Activated naive CD4-positive, alpha-beta T cell treated with anti-CD3 and anti-CD28 coated beads for 36 hours (primary cell): ENCODE measurements at regions not wholly inside any gene's neighbourhood (a gene's known extent, or its start where the extent isn't known, plus 50 kb on each side); places are given as distances from the start of the nearest gene placed in this dataset.
"Not testable (repeated sequence)": the region's sequence is repeated elsewhere in the genome, so short reads cannot be mapped to it uniquely, and the experiment has no call there.

Experiments
- CTCF ChIA-PET: fragments of 350-600 bp; sonication (Branson Sonifier 250); formaldehyde crosslinking; loops from one replicate; lab custom pipeline; 2021; ENCODE audit warnings: antibody characterized with exemption; lab: Charles Lee
- DNase-seq: peaks from one replicate; pipeline ENCODE4 v3.0.0-alpha.2; 2020
- H3K27ac Mint-ChIP-seq: one replicate; pipeline ENCODE4 v1.8.0; 2021; ENCODE audit warnings: mild to moderate bottlenecking, mixed read lengths
- H3K27me3 Mint-ChIP-seq: one replicate; pipeline ENCODE4 v1.8.0; 2021; ENCODE audit warnings: low read depth, mixed read lengths
- H3K36me3 Mint-ChIP-seq: one replicate; pipeline ENCODE4 v1.8.0; 2021; ENCODE audit warnings: low read depth, mixed read lengths
- H3K4me1 Mint-ChIP-seq: one replicate; pipeline ENCODE4 v1.8.0; 2021; ENCODE audit warnings: low read depth, mixed read lengths
- H3K4me3 Mint-ChIP-seq: one replicate; pipeline ENCODE4 v1.8.0; 2021; ENCODE audit warnings: mild to moderate bottlenecking, moderate library complexity, mixed read lengths
- H3K9me3 Mint-ChIP-seq: one replicate; pipeline ENCODE4 v1.8.0; 2021; ENCODE audit warnings: mixed read lengths
- intact Hi-C: fragments of 100-400 bp; cut with micrococcal nuclease; formaldehyde crosslinking; loops from one replicate; pipeline ENCODE4 v1.15.1; 2023

- intact Hi-C loops: no loop called here
- CTCF ChIA-PET: no interaction called here
- H3K27ac Mint-ChIP-seq: no peak overlapping the region
- no peaks in the 10 kb centered on the region for H3K36me3 Mint-ChIP-seq
- H3K4me3 Mint-ChIP-seq: no peak overlapping the region
- H3K27me3 Mint-ChIP-seq: no peaks in the 10 kb centered on the region
- no peak for DNase-seq
- H3K9me3 Mint-ChIP-seq: no peaks in the 10 kb centered on the region
- peaks cover 13% of the 10 kb centered on the region for H3K4me1 Mint-ChIP-seq
Observed at GRCh38 chr1:91122106-91122717, 100.4 kb upstream of the ZNF644 start.

GRCh38 chr1:91121366-91121765 is 99.5 kb upstream of the ZNF644 start:
- intact Hi-C loops: no loop called here
- no peak overlapping the region for H3K27ac Mint-ChIP-seq
- DNase-seq: no peak
- H3K4me3 Mint-ChIP-seq: no peak overlapping the region
- peaks cover 15% of the 10 kb centered on the region for H3K4me1 Mint-ChIP-seq
- CTCF ChIA-PET: no interaction called here
- no peaks in the 10 kb centered on the region for H3K36me3 Mint-ChIP-seq
- no peaks in the 10 kb centered on the region for H3K27me3 Mint-ChIP-seq
- no peaks in the 10 kb centered on the region for H3K9me3 Mint-ChIP-seq

- Mint-ChIP-seq H3K27ac (no peak overlapping the region), H3K27me3 (no peaks in the 10 kb centered on the region), H3K4me3 (no peak overlapping the region), H3K4me1 (peaks cover 15% of the 10 kb centered on the region), H3K9me3 (no peaks in the 10 kb centered on the region), H3K36me3 (no peaks in the 10 kb centered on the region)
- intact Hi-C loops: no loop called here
- DNase-seq: no peak
- CTCF ChIA-PET: interaction anchor here (1.0 kb wide), 1 partner anchor 45 kb away, joined by 3 read pairs; no protein-coding TSS in a partner anchor
Observed at GRCh38 chr1:91120936-91121335, 99.1 kb upstream of the ZNF644 start.

GRCh38 chr1:91120421-91120820 is 98.6 kb upstream of the ZNF644 start:
- no peak overlapping the region for H3K27ac Mint-ChIP-seq
- H3K36me3 Mint-ChIP-seq: no peaks in the 10 kb centered on the region
- CTCF ChIA-PET: interaction anchor here (1.0 kb wide), 1 partner anchor 46 kb away, joined by 3 read pairs; no protein-coding TSS in a partner anchor
- no peaks in the 10 kb centered on the region for H3K9me3 Mint-ChIP-seq
- no peak overlapping the region for H3K4me3 Mint-ChIP-seq
- DNase-seq: no peak
- intact Hi-C loops: no loop called here
- peaks cover 15% of the 10 kb centered on the region for H3K4me1 Mint-ChIP-seq
- H3K27me3 Mint-ChIP-seq: no peaks in the 10 kb centered on the region

- CTCF ChIA-PET: no interaction called here
- H3K27ac Mint-ChIP-seq: no peak overlapping the region
- H3K36me3 Mint-ChIP-seq: peaks cover 2% of the 10 kb centered on the region
- H3K4me3 Mint-ChIP-seq: no peak overlapping the region
- no peak for DNase-seq
- intact Hi-C loops: no loop called here
- H3K4me1 Mint-ChIP-seq: peaks cover 9% of the 10 kb centered on the region
- H3K9me3 Mint-ChIP-seq: no peaks in the 10 kb centered on the region
- peaks cover 3% of the 10 kb centered on the region for H3K27me3 Mint-ChIP-seq
Observed at GRCh38 chr1:91104712-91105111, 82.9 kb upstream of the ZNF644 start.

GRCh38 chr1:91101328-91101727 is 79.5 kb upstream of the ZNF644 start:
- no peak for DNase-seq
- H3K27me3 Mint-ChIP-seq: peaks cover 7% of the 10 kb centered on the region
- no peak overlapping the region for H3K4me3 Mint-ChIP-seq
- no peaks in the 10 kb centered on the region for H3K9me3 Mint-ChIP-seq
- H3K36me3 Mint-ChIP-seq: no peaks in the 10 kb centered on the region
- CTCF ChIA-PET: no interaction called here
- H3K4me1 Mint-ChIP-seq: peaks cover 11% of the 10 kb centered on the region
- no peak overlapping the region for H3K27ac Mint-ChIP-seq
- intact Hi-C loops: no loop called here

- no peaks in the 10 kb centered on the region for H3K9me3 Mint-ChIP-seq
- no peak overlapping the region for H3K27ac Mint-ChIP-seq
- CTCF ChIA-PET: no interaction called here
- DNase-seq: no peak
- intact Hi-C loops: no loop called here
- H3K27me3 Mint-ChIP-seq: peaks cover 7% of the 10 kb centered on the region
- H3K36me3 Mint-ChIP-seq: no peaks in the 10 kb centered on the region
- no peak overlapping the region for H3K4me3 Mint-ChIP-seq
- H3K4me1 Mint-ChIP-seq: peaks cover 11% of the 10 kb centered on the region
Observed at GRCh38 chr1:91099746-91100621, 78.1 kb upstream of the ZNF644 start.

GRCh38 chr1:91098299-91098906 is 76.6 kb upstream of the ZNF644 start:
- Mint-ChIP-seq H3K36me3 (no peaks in the 10 kb centered on the region), H3K4me1 (peaks cover 11% of the 10 kb centered on the region), H3K27me3 (peaks cover 11% of the 10 kb centered on the region), H3K27ac (no peak overlapping the region), H3K4me3 (no peak overlapping the region), H3K9me3 (no peaks in the 10 kb centered on the region)
- no peak for DNase-seq
- CTCF ChIA-PET: no interaction called here
- intact Hi-C loops: no loop called here

- DNase-seq, H3K4me1 Mint-ChIP-seq, H3K4me3 Mint-ChIP-seq, H3K27ac Mint-ChIP-seq, CTCF ChIA-PET, H3K36me3 Mint-ChIP-seq, H3K9me3 Mint-ChIP-seq, intact Hi-C loops: not testable (repeated sequence)
- peaks cover 11% of the 10 kb centered on the region for H3K27me3 Mint-ChIP-seq
Observed at GRCh38 chr1:91095321-91095720, 73.5 kb upstream of the ZNF644 start.

- DNase-seq: no peak
- Mint-ChIP-seq H3K9me3 (peaks cover 1% of the 10 kb centered on the region), H3K4me3 (no peak overlapping the region), H3K27ac (no peak overlapping the region), H3K4me1 (no peaks in the 10 kb centered on the region), H3K36me3 (peaks cover 2% of the 10 kb centered on the region), H3K27me3 (peaks cover 5% of the 10 kb centered on the region)
- intact Hi-C loops: no loop called here
- CTCF ChIA-PET: no interaction called here
Observed at GRCh38 chr1:91092503-91092902, 70.7 kb upstream of the ZNF644 start.

GRCh38 chr1:91091812-91092211 is 70.0 kb upstream of the ZNF644 start:
- Mint-ChIP-seq H3K4me3 (no peak overlapping the region), H3K4me1 (no peaks in the 10 kb centered on the region), H3K36me3 (peaks cover 2% of the 10 kb centered on the region), H3K27ac (no peak overlapping the region), H3K9me3 (peaks cover 3% of the 10 kb centered on the region), H3K27me3 (peaks cover 4% of the 10 kb centered on the region)
- CTCF ChIA-PET: no interaction called here
- no peak for DNase-seq
- intact Hi-C loops: no loop called here

- no peaks in the 10 kb centered on the region for H3K27me3 Mint-ChIP-seq
- H3K36me3 Mint-ChIP-seq: no peaks in the 10 kb centered on the region
- H3K9me3 Mint-ChIP-seq: no peaks in the 10 kb centered on the region
- H3K4me1 Mint-ChIP-seq: no peaks in the 10 kb centered on the region
- no peak for DNase-seq
- no peak overlapping the region for H3K4me3 Mint-ChIP-seq
- intact Hi-C loops: no loop called here
- CTCF ChIA-PET: no interaction called here
- no peak overlapping the region for H3K27ac Mint-ChIP-seq
Observed at GRCh38 chr1:91080650-91081049, 58.8 kb upstream of the ZNF644 start.
